ENCODE measurements at regions not wholly inside any gene's neighbourhood (a gene's known extent, or its start where the extent isn't known, plus 50 kb on each side); places are given as distances from the start of the nearest gene placed in this dataset.
"Not testable (repeated sequence)": the region's sequence is repeated elsewhere in the genome, so short reads cannot be mapped to it uniquely, and the experiment has no call there.

DNA sequence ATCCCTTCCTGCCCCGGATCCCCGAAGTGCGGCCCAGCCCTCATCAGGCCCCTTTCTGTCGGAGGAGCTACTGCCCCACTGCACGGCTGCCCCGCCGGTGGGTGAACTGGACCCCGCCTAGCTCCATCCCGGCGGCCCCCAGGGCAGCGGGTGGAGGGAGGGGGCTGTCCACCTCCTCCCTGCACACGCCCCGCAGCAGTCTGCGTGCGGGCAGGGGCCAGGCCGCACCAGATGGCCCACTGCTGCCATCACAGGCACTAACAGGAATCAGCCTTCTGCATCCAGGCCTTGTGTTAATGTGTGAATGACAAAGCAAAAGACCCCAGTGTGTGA is 54.9 kb upstream of the UNC93A start:
- Histone ChIP-seq H3K4me3 (no peak overlapping the region), H3K27me3 (replicated peaks; ENCODE audit: insufficient read depth) (no peaks in the 10 kb centered on the region), H3K9me2 (ENCODE audit: insufficient read depth) (no peaks in the 10 kb centered on the region), H4K20me1 (ENCODE audit: insufficient read depth) (no peaks in the 10 kb centered on the region), H3K9me3 (ENCODE audit: low read depth) (no peaks in the 10 kb centered on the region), H3K4me2 (ENCODE audit: unreplicated experiment) (no peak overlapping the region), H3F3A (ENCODE audit: insufficient read depth) (no peaks in the 10 kb centered on the region), H3K27ac (no peak overlapping the region), H3K79me2 (ENCODE audit: insufficient read depth) (no peaks in the 10 kb centered on the region), H3K36me3 (ENCODE audit: low read depth) (no peaks in the 10 kb centered on the region), H2AFZ (no peak overlapping the region), H3K9ac (no peak overlapping the region), H3K4me1 (ENCODE audit: insufficient read depth) (no peaks in the 10 kb centered on the region)
- TF ChIP-seq EZH2phosphoT487 (IDR thresholded peaks at IDR 0.05; ENCODE audit: insufficient read depth, low read depth) = no peak
- no peak for TF ChIP-seq EZH2 (IDR thresholded peaks at IDR 0.05; ENCODE audit: insufficient read depth, poor library complexity, severe bottlenecking)
- in situ Hi-C loops (cut with MboI) = no loop called here
- no peak for DNase-seq
- WGBS, 2 experiments (ENCODE audit: low coverage in 1 of 2, low lambda C conversion rate in 2 of 2, missing lambda C conversion rate in 2 of 2) = 56 to 60% methylated on average over 16 of the region's 16 CpGs

- Histone ChIP-seq H2AFZ (no peak overlapping the region), H3K9me3 (ENCODE audit: low read depth) (no peaks in the 10 kb centered on the region), H4K20me1 (ENCODE audit: insufficient read depth) (no peaks in the 10 kb centered on the region), H3F3A (ENCODE audit: insufficient read depth) (no peaks in the 10 kb centered on the region), H3K27me3 (replicated peaks; ENCODE audit: insufficient read depth) (no peaks in the 10 kb centered on the region), H3K79me2 (ENCODE audit: insufficient read depth) (no peaks in the 10 kb centered on the region), H3K9me2 (ENCODE audit: insufficient read depth) (no peaks in the 10 kb centered on the region), H3K4me3 (no peak overlapping the region), H3K9ac (no peak overlapping the region), H3K4me2 (ENCODE audit: unreplicated experiment) (no peak overlapping the region), H3K4me1 (ENCODE audit: insufficient read depth) (no peaks in the 10 kb centered on the region), H3K27ac (no peak overlapping the region), H3K36me3 (ENCODE audit: low read depth) (no peaks in the 10 kb centered on the region)
- DNase-seq = no peak
- 35 to 36% methylated on average over 14 of the region's 14 CpGs for WGBS, 2 experiments (ENCODE audit: low coverage in 1 of 2, low lambda C conversion rate in 2 of 2, missing lambda C conversion rate in 2 of 2)
- in situ Hi-C loops (cut with MboI) = no loop called here
- TF ChIP-seq EZH2phosphoT487 (IDR thresholded peaks at IDR 0.05; ENCODE audit: insufficient read depth, low read depth) = no peak
- no peak for TF ChIP-seq EZH2 (IDR thresholded peaks at IDR 0.05; ENCODE audit: insufficient read depth, poor library complexity, severe bottlenecking)
Measured at GRCh38 chr6:167237438-167238145, 53.5 kb upstream of the UNC93A start.

DNA sequence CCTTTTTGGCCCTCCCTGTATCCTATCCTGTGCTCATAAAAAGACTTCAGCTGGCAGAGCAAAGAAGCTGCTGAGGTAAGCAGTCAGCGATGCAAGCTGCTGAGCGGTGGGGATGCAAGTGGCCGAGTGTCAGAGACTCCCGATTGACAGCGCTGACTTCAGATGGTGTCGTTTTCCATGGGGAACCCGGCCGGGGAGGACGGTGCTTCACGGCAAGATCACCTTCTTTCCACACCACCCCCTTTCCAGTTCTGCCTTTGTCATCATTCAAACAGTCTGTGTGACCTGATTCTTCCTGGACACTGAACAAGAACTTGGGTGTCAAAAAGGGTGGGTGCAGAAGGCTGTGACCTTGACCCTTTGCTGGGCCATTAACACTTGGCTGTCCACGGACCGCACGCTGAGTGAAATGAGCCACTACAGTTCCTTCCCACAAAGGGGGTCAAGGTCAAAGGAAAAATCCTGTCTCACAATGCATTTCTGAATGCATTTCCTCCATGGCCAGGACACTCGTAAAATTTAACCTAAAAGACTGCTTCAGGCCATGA is 52.9 kb upstream of the UNC93A start:
- no peak overlapping the region for H3K27ac ChIP-seq
- no peak overlapping the region for H3K4me3 ChIP-seq
- no peak for DNase-seq
- no peak for TF ChIP-seq EZH2phosphoT487 (IDR thresholded peaks at IDR 0.05; ENCODE audit: insufficient read depth, low read depth)
- no peak for TF ChIP-seq EZH2 (IDR thresholded peaks at IDR 0.05; ENCODE audit: insufficient read depth, poor library complexity, severe bottlenecking)
- H3K4me1 ChIP-seq (ENCODE audit: insufficient read depth) = no peaks in the 10 kb centered on the region
- no peak overlapping the region for H3K9ac ChIP-seq
- H3K36me3 ChIP-seq (ENCODE audit: low read depth) = no peaks in the 10 kb centered on the region
- H3F3A ChIP-seq (ENCODE audit: insufficient read depth) = no peaks in the 10 kb centered on the region
- H3K4me2 ChIP-seq (ENCODE audit: unreplicated experiment) = no peak overlapping the region
- no peaks in the 10 kb centered on the region for H3K9me2 ChIP-seq (ENCODE audit: insufficient read depth)
- H2AFZ ChIP-seq = no peak overlapping the region
- H4K20me1 ChIP-seq (ENCODE audit: insufficient read depth) = no peaks in the 10 kb centered on the region
- in situ Hi-C loops (cut with MboI) = no loop called here
- no peaks in the 10 kb centered on the region for H3K79me2 ChIP-seq (ENCODE audit: insufficient read depth)
- no peaks in the 10 kb centered on the region for H3K27me3 ChIP-seq (replicated peaks; ENCODE audit: insufficient read depth)
- no peaks in the 10 kb centered on the region for H3K9me3 ChIP-seq (ENCODE audit: low read depth)
- 5 to 8% methylated on average over 14 of the region's 14 CpGs for WGBS, 2 experiments (ENCODE audit: low coverage in 1 of 2, low lambda C conversion rate in 2 of 2, missing lambda C conversion rate in 2 of 2)

- H3K27me3 ChIP-seq (replicated peaks; ENCODE audit: insufficient read depth) = no peaks in the 10 kb centered on the region
- H3K4me3 ChIP-seq = no peak overlapping the region
- H3K4me1 ChIP-seq (ENCODE audit: insufficient read depth) = no peaks in the 10 kb centered on the region
- H4K20me1 ChIP-seq (ENCODE audit: insufficient read depth) = no peaks in the 10 kb centered on the region
- no peak overlapping the region for H3K9ac ChIP-seq
- DNase-seq = no peak
- H2AFZ ChIP-seq = no peak overlapping the region
- in situ Hi-C loops (cut with MboI) = no loop called here
- no peaks in the 10 kb centered on the region for H3F3A ChIP-seq (ENCODE audit: insufficient read depth)
- no peaks in the 10 kb centered on the region for H3K79me2 ChIP-seq (ENCODE audit: insufficient read depth)
- no peak overlapping the region for H3K4me2 ChIP-seq (ENCODE audit: unreplicated experiment)
- 47 to 58% methylated on average over 12 of the region's 12 CpGs for WGBS, 2 experiments (ENCODE audit: low coverage in 1 of 2, low lambda C conversion rate in 2 of 2, missing lambda C conversion rate in 2 of 2)
- H3K27ac ChIP-seq = no peak overlapping the region
- H3K9me2 ChIP-seq (ENCODE audit: insufficient read depth) = no peaks in the 10 kb centered on the region
- H3K36me3 ChIP-seq (ENCODE audit: low read depth) = no peaks in the 10 kb centered on the region
- TF ChIP-seq EZH2phosphoT487 (IDR thresholded peaks at IDR 0.05; ENCODE audit: insufficient read depth, low read depth) (no peak), EZH2 (IDR thresholded peaks at IDR 0.05; ENCODE audit: insufficient read depth, poor library complexity, severe bottlenecking) (no peak)
- no peaks in the 10 kb centered on the region for H3K9me3 ChIP-seq (ENCODE audit: low read depth)
Measured at GRCh38 chr6:167238694-167239467, 52.2 kb upstream of the UNC93A start.

DNA sequence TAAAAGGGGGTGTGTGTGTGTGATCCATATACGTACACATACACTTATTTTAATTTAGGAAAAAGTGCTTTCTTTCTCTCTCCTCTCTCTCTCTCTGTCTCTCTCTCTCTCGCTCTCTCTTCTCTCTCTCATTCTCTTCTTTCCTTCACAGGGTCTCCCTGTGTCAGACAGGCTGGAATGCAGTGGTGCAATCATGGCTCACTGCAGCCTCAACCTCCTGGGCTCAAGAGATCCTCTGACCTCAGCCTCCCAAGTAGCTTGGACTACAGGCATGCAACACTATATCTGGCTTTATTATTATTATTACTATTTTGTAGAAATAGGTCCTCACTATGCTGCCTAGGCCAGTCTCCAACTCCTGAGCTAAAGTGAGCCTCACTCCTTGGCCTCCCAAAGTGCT is 51.6 kb upstream of the UNC93A start:
- H3K79me2 ChIP-seq (ENCODE audit: insufficient read depth); H3K27ac ChIP-seq; H2AFZ ChIP-seq; H4K20me1 ChIP-seq (ENCODE audit: insufficient read depth); H3K36me3 ChIP-seq (ENCODE audit: low read depth); H3K4me1 ChIP-seq (ENCODE audit: insufficient read depth); in situ Hi-C loops (cut with MboI); H3K4me3 ChIP-seq; H3K9ac ChIP-seq; H3K9me2 ChIP-seq (ENCODE audit: insufficient read depth); H3K9me3 ChIP-seq (ENCODE audit: low read depth); DNase-seq; H3F3A ChIP-seq (ENCODE audit: insufficient read depth); H3K27me3 ChIP-seq (replicated peaks; ENCODE audit: insufficient read depth); H3K4me2 ChIP-seq (ENCODE audit: unreplicated experiment): not testable (repeated sequence)
- 36 to 50% methylated on average over 1 to 2 of the region's 2 CpGs for WGBS, 2 experiments (ENCODE audit: low coverage in 1 of 2, low lambda C conversion rate in 2 of 2, missing lambda C conversion rate in 2 of 2)

All from GM23248 (cell line).